H1 (cell line): ENCODE measurements at regions not wholly inside any gene's neighbourhood (a gene's known extent, or its start where the extent isn't known, plus 50 kb on each side); places are given as distances from the start of the nearest gene placed in this dataset.
"Not testable (repeated sequence)": the region's sequence is repeated elsewhere in the genome, so short reads cannot be mapped to it uniquely, and the experiment has no call there.

Source experiments
- CTCF ChIP-seq, 3 experiments: IDR thresholded peaks; 1 replicate in 2 of 3; 2 replicates in 1 of 3; pipeline versions ENCODE4 v1.5.1 to v1.6.1; 2011; ENCODE audit warnings: low read length in 3 of 3, mild to moderate bottlenecking in 3 of 3, inconsistent platforms in 2 of 3, low read depth in 1 of 3, moderate library complexity in 1 of 3; ENCODE audit not compliant: insufficient read depth in 1 of 3; ENCODE audit errors: control extremely low read depth in 1 of 3
- SP2 ChIP-seq: IDR thresholded peaks from 2 replicates; pipeline ENCODE4 v1.6.1; 2012; ENCODE audit warnings: mild to moderate bottlenecking, low read length, inconsistent platforms
- TF ChIP-seq, protein P1 (sequence below): IDR thresholded peaks from 2 replicates; pipeline ENCODE4 v1.6.1; 2012; ENCODE audit warnings: inconsistent platforms

DNA sequence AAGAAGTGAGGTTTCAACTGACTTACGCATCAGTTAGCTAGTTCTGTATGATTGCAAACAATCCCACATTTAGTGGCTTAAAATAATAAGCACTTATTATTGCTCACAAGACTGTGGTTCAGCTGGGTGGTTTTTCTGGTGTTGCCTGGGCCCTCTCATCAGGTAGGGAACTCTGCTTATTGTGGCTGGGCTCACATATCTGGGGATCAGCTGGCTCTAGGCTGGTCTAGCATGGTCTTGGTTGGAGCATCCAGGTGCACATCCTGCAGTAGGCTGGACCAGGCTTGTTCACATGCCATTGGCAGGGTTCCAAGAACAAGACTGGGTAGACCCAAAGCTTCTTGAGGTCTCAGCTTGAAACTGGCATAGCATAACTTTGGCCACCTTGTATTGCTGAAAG, 317.4 kb upstream of the NOTCH2NLA start:
- TF ChIP-seq, protein P1, sequence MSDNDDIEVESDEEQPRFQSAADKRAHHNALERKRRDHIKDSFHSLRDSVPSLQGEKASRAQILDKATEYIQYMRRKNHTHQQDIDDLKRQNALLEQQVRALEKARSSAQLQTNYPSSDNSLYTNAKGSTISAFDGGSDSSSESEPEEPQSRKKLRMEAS: not testable (repeated sequence)
- not testable (repeated sequence) for TF ChIP-seq CTCF (IDR thresholded peaks at IDR 0.05; ENCODE audit: control extremely low read depth in 1 of 3, insufficient read depth in 1 of 3, low read depth in 1 of 3, low read length in 3 of 3); SP2
